ENCODE measurements at regions not wholly inside any gene's neighbourhood (a gene's known extent, or its start where the extent isn't known, plus 50 kb on each side); places are given as distances from the start of the nearest gene placed in this dataset.
A peak's percentile ranks its signal among the peaks of the same experiment; 100 is the strongest.
"Not testable (repeated sequence)": the region's sequence is repeated elsewhere in the genome, so short reads cannot be mapped to it uniquely, and the experiment has no call there.

DNA sequence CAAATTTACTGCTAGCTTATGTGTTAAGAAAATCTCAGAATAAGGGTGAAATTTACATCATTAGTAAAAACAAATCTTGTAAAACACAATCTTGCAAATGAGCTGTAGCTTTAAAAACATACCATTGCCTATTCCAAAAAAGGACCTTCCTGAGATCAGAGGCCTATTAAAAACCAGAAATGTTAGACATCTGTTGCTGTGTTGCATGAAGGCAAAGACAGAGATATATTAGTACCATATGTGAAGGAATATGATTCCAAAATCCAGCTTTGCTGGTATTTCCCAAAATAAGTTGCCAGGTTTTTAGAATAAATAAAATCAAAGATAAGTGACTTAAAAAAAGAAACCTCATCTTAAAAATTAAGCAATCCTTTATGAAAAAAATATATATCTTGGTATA lies 504.1 kb upstream of the CDIN1 start:
- no peak for DNase-seq (ENCODE audit: low read depth)

- no peak for DNase-seq (ENCODE audit: low read depth)
Measured at GRCh38 chr15:36079021-36079420, 500.4 kb upstream of the CDIN1 start.

- DNase-seq (ENCODE audit: low read depth): no peak
Measured at GRCh38 chr15:36080759-36081158, 498.7 kb upstream of the CDIN1 start.

- DNase-seq (ENCODE audit: low read depth): no peak
Measured at GRCh38 chr15:36090286-36090946, 489.0 kb upstream of the CDIN1 start.

- no peak for DNase-seq (ENCODE audit: low read depth)
Measured at GRCh38 chr15:36106640-36107335, 472.6 kb upstream of the CDIN1 start.

DNA sequence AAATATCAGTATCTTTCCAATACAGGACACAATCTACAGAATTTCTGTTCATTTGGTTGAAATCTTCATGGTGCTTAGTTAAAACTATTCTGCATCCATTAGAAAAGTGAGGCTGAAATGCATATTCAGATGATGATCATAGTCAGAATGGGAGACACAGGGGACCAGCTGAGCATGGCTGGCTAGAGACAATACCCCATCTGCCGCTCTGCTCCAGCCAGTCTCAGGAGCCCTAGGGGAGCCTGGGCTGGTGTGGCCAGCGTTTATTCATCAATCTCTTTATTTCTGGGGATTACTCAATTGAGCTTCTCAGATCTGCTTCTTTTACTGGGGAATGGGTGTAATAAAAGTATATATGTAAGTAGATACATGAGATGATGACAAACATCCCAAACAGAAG lies 470.9 kb upstream of the CDIN1 start:
- DNase-seq (ENCODE audit: low read depth): no peak

DNA sequence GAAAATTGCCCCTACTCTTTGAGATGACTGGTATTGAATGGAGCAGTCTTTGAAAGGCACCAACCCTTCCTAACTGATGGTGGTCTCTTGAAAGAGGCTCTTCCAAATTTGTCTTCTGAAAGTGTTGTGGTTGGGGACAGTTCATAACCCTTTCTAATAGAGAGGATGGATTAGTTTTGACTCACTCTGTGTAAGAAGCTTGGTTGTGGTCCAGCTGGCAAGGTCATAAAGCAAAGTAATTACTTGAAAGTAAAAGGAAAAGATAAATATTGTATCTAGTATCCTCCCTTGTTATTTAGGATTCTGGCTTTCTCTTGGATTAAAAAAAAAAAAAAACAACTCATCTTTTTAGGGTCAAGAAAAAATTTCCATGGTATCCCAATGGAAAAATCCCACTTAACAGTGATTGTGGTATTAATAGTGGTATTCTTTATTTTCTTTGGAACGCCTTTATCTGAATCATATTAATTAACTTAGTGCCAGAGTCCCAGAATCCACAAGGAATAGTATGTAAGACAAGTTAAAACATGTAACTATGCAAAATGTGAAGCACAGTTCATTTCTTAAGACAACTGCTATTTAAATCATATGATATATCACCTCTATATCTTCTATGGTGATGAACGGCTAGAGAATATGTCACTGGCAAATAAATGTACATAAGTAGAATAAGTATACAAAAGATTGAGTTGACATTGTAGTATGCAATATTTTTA lies 469.3 kb upstream of the CDIN1 start:
- no peak for DNase-seq (ENCODE audit: low read depth)

DNA sequence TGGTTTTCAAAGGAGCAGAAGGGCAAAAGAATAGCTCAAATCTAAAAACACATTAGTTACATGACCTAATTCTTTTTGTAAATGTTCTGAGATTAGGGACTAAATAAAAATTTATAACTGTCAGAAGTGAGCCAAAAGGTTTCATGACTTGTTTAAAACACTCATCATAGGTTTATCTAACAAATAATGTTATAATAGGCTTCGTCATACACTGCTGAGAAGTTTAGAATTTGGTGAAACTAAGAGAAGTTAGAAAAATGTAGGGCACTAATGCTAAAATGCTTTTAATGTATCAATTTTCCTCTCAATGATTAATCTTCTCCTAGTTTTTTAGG lies 468.8 kb upstream of the CDIN1 start:
- DNase-seq (ENCODE audit: low read depth): no peak

DNA sequence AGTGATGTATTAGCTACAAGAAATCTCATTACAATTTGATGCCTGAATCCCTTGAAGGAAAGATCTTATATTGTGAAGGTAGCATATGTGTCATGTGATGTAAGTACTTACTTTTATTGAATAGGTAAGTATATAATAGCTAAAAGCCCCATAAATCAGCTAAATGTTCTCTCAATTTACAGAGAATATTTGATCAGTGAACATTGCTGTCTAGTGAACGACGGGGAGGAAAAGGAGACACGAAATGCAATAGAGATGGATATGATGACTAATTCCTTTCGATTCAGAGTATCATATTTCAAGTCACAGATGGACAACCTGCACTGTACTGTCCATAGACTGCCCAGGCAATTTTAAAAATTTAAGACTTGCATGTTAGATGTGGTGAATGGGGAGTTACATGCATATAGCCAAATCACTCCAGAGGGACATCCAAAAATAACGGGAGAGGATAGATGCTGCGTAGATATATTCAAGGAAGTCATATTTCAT lies 462.1 kb upstream of the CDIN1 start:
- no peak for DNase-seq (ENCODE audit: low read depth)

- DNase-seq (ENCODE audit: low read depth): no peak
Measured at GRCh38 chr15:36126194-36126593, 453.2 kb upstream of the CDIN1 start.

DNA sequence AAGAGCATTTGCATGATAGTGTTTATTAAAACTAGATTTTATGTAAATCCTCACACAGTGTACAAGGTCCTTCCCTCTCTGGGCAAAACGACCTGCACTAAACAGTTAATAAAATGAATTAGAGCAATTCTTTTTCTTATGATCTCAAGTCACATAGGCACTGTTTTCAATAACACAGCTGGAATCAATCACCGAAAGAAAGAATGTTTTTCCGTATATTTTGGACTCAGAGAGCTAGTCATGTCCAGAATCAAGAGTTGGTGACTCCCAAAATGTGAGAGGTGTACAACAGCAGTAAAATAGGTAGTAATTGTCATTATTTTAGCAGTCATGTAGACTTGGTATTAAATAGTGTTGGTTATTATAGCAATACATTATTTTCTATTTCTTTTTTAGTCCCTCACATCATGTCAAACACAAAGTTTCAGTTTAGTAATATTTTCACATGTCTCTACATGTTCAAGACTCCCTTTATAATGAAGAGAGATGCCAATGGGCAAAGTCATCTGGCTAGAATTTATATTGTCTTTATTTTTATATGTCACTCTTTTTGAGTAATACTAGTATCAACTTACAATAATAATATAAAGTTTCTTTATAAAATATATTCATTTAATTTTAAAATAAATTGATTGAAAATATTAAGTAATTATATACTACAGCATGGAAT lies 448.6 kb upstream of the CDIN1 start:
- DNase-seq (ENCODE audit: low read depth): no peak

GRCh38 chr15:36133742-36134141 lies 445.7 kb upstream of the CDIN1 start:
- DNase-seq (ENCODE audit: low read depth): no peak

DNA sequence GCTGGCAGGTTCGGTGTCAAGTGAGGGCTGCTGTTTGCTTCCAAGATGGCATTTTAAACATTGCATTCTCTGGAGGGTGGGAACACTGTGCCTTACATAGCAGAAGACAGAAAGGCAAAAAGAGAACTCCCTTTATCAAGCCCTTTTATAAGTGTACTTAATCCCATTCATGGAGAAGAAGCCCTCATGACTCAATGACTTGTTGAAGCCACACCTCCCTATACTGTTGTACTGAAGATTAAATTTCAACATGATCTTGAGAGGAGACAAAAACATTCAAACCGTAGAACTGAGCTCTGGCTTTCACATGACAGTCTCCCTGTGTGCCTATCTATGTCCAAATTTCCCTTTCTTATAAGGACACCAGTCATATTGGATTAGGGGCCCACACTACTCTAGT lies 443.4 kb upstream of the CDIN1 start:
- no peak for DNase-seq (ENCODE audit: low read depth)

- DNase-seq (ENCODE audit: low read depth): no peak
Measured at GRCh38 chr15:36152936-36153335, 426.5 kb upstream of the CDIN1 start.

GRCh38 chr15:36156879-36157427 lies 422.5 kb upstream of the CDIN1 start:
- peak; percentile 20 for DNase-seq (ENCODE audit: low read depth)

- DNase-seq (ENCODE audit: low read depth): no peak
Measured at GRCh38 chr15:36160351-36160750, 419.1 kb upstream of the CDIN1 start.

DNA sequence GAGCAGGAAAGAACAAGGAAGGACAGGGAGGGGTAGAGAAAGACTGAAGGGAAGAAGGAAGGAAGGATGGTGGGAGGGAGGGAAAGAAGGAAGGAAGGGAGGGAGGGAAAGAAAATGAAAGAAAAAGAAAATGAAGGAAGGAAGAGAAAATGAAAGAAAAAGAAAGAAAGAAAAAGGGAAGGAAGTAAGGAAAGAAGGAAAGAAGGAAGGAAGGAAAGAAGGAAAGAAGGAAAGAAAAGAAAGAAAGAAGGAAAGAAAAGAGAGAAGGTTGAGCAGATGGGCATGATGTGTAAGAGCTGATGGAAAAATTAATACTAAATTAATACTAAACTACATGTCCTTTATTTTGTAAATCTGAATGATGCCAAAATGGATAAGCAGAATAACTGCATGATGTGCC lies 418.3 kb upstream of the CDIN1 start:
- DNase-seq (ENCODE audit: low read depth): no peak

GRCh38 chr15:36161771-36162212 lies 417.6 kb upstream of the CDIN1 start:
- DNase-seq (ENCODE audit: low read depth): no peak

GRCh38 chr15:36163983-36164382 lies 415.4 kb upstream of the CDIN1 start:
- DNase-seq (ENCODE audit: low read depth): not testable (repeated sequence)

DNA sequence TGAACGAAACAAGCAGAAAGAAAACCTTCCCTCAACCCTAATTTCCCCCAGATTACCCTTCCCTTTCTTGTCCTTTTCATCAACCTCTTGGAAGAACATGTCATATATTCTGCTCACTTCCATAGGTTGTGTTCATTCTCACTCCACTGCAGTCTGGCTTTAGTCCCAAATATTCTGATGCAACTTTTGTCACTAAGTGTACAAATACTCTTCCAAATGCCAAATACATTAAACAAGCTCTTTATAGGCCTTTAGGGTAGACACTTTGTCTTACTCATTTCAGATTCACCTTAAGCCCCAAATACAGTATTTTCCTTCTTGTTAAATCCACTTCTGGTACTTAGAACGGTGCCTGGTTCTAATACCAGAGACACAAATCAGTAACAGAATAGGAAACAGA lies 406.5 kb upstream of the CDIN1 start:
- no peak for DNase-seq (ENCODE audit: low read depth)

GRCh38 chr15:36175186-36175740 lies 404.2 kb upstream of the CDIN1 start:
- no peak for DNase-seq (ENCODE audit: low read depth)

DNA sequence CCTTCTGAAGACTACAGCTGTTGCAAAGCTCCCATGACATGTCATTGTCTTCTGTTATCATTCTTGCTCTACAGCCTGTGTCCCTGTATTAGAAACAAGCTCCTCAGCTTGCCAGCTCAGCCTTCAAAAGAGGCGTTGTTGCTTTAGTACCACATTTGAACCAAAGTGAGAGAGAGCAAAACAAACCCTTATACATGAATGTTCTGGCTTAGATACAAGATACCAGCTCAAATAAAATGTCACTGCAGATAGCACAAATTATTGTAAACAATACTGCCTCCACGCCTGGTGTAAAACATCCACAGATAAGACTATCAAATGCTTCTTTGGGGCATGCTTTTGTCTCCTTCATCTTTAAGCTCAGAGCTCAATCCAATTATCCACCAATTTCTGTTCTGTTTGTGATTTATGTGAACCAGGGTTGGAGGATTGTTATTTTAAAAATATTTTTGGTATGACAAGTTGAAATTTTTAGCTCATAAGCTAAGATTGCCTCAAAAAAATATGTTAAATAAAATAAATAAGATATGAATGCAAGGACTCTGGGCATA lies 403.6 kb upstream of the CDIN1 start:
- peak; percentile 31 for DNase-seq (ENCODE audit: low read depth)

Measured in HS-27A (cell line).